Germinal center (tissue), 1 donor: ENCODE measurements at regions not wholly inside any gene's neighbourhood (a gene's known extent, or its start where the extent isn't known, plus 50 kb on each side); places are given as distances from the start of the nearest gene placed in this dataset.
"Not testable (repeated sequence)": the region's sequence is repeated elsewhere in the genome, so short reads cannot be mapped to it uniquely, and the experiment has no call there.

ENCODE experiments used
- DNase-seq: peaks from one replicate; pipeline ENCODE4 v3.0.0; 2012; ENCODE audit warnings: mixed read lengths, low spot score

GRCh38 chr5:100479079-100479688 is 56.0 kb upstream of the FAM174A start:
- DNase-seq: no peak

- DNase-seq: no peak
Measured at GRCh38 chr5:100472091-100472490, 63.1 kb upstream of the FAM174A start.

GRCh38 chr5:100469767-100470166 is 65.4 kb upstream of the FAM174A start:
- no peak for DNase-seq

- DNase-seq: no peak
Measured at GRCh38 chr5:100464418-100464817, 70.8 kb upstream of the FAM174A start.

GRCh38 chr5:100456615-100457014 is 78.6 kb upstream of the FAM174A start:
- no peak for DNase-seq

- no peak for DNase-seq
Measured at GRCh38 chr5:100452126-100452525, 83.0 kb upstream of the FAM174A start.

- no peak for DNase-seq
Measured at GRCh38 chr5:100448111-100448528, 87.1 kb upstream of the FAM174A start.

GRCh38 chr5:100446879-100447430 is 88.2 kb upstream of the FAM174A start:
- no peak for DNase-seq

- DNase-seq: no peak
Measured at GRCh38 chr5:100444961-100445360, 90.2 kb upstream of the FAM174A start.

GRCh38 chr5:100434815-100435214 is 100.4 kb upstream of the FAM174A start:
- no peak for DNase-seq

GRCh38 chr5:100432741-100433140 is 102.4 kb upstream of the FAM174A start:
- no peak for DNase-seq

- peak; percentile 13 for DNase-seq
Measured at GRCh38 chr5:100430268-100431195, 104.6 kb upstream of the FAM174A start.

- no peak for DNase-seq
Measured at GRCh38 chr5:100424787-100425186, 110.4 kb upstream of the FAM174A start.

- DNase-seq: no peak
Measured at GRCh38 chr5:100424017-100424416, 111.2 kb upstream of the FAM174A start.

- no peak for DNase-seq
Measured at GRCh38 chr5:100423330-100423729, 111.8 kb upstream of the FAM174A start.

GRCh38 chr5:100421360-100421759 is 113.8 kb upstream of the FAM174A start:
- DNase-seq: no peak

GRCh38 chr5:100418231-100418630 is 116.9 kb upstream of the FAM174A start:
- no peak for DNase-seq

GRCh38 chr5:100409660-100410151 is 125.5 kb upstream of the FAM174A start:
- no peak for DNase-seq

GRCh38 chr5:100407053-100407452 is 128.1 kb upstream of the FAM174A start:
- no peak for DNase-seq

GRCh38 chr5:100406640-100407039 is 128.5 kb upstream of the FAM174A start:
- DNase-seq: no peak

- DNase-seq: no peak
Measured at GRCh38 chr5:100402071-100402470, 133.1 kb upstream of the FAM174A start.

- DNase-seq: no peak
Measured at GRCh38 chr5:100401149-100401548, 134.0 kb upstream of the FAM174A start.

GRCh38 chr5:100398815-100399214 is 136.4 kb upstream of the FAM174A start:
- DNase-seq: not testable (repeated sequence)
